CD14-positive monocyte (primary cell): ENCODE measurements at regions not wholly inside any gene's neighbourhood (a gene's known extent, or its start where the extent isn't known, plus 50 kb on each side); places are given as distances from the start of the nearest gene placed in this dataset.
A peak's percentile ranks its signal among the peaks of the same experiment; 100 is the strongest.

Experiments used
- DNase-seq, 3 donors: peaks; one replicate each; pipeline ENCODE4 v3.0.0-alpha.2; 2011 to 2022
- H2AFZ ChIP-seq: 2 replicates; pipeline ENCODE4 v1.6.0; 2012; ENCODE audit warnings: mild to moderate bottlenecking, low read depth, low read length, inconsistent platforms; ENCODE audit not compliant: insufficient read depth, poor library complexity, severe bottlenecking
- H3K27ac ChIP-seq, 2 donors: 1 replicate in 1 of 2; 2 replicates in 1 of 2; pipeline ENCODE4 v1.5.1; 2012 to 2013; ENCODE audit warnings: low read length in 2 of 2, control low read depth in 1 of 2, inconsistent platforms in 1 of 2, low read depth in 1 of 2, mild to moderate bottlenecking in 1 of 2
- H3K27me3 ChIP-seq, 2 donors: one replicate each; pipeline versions ENCODE4 v1.6.0 to v1.6.1; 2011 to 2013; ENCODE audit warnings: low read length in 2 of 2; ENCODE audit not compliant: control insufficient read depth in 2 of 2, insufficient read depth in 2 of 2
- H3K36me3 ChIP-seq, 2 donors: replicated peaks in 1 of 2; 1 replicate in 1 of 2; 2 replicates in 1 of 2; pipeline versions ENCODE4 v1.5.1 to v1.6.1; 2012 to 2013; ENCODE audit warnings: low read length in 2 of 2, control low read depth in 1 of 2, inconsistent platforms in 1 of 2, mild to moderate bottlenecking in 1 of 2; ENCODE audit not compliant: insufficient read depth in 2 of 2, control insufficient read depth in 1 of 2
- H3K4me1 ChIP-seq, 2 donors: 1 replicate in 1 of 2; 2 replicates in 1 of 2; pipeline versions ENCODE4 v1.5.1 to v1.6.1; 2012 to 2013; ENCODE audit warnings: low read length in 2 of 2, control low read depth in 1 of 2, inconsistent platforms in 1 of 2, mild to moderate bottlenecking in 1 of 2, moderate library complexity in 1 of 2; ENCODE audit not compliant: insufficient read depth in 2 of 2, control insufficient read depth in 1 of 2
- H3K4me2 ChIP-seq: replicated peaks from 2 replicates; pipeline ENCODE3; 2012; ENCODE audit warnings: low read length, moderate library complexity, mild to moderate bottlenecking; ENCODE audit not compliant: poor library complexity, severe bottlenecking; ENCODE audit errors: extremely low read depth
- H3K4me3 ChIP-seq, 3 experiments: fragments of 200-600 bp in 1 of 3; sonication (generic) in 1 of 3; replicated peaks in 1 of 3; 1 replicate in 2 of 3; 2 replicates in 1 of 3; pipeline ENCODE4 v1.5.1; 2011 to 2013; ENCODE audit warnings: low read length in 3 of 3, mild to moderate bottlenecking in 3 of 3, control low read depth in 2 of 3, low read depth in 2 of 3, inconsistent platforms in 1 of 3, moderate library complexity in 1 of 3
- H3K79me2 ChIP-seq: 2 replicates; pipeline ENCODE4 v1.6.0; 2012; ENCODE audit warnings: mild to moderate bottlenecking, control low read depth, inconsistent platforms, low read length, moderate library complexity; ENCODE audit not compliant: insufficient read depth
- H3K9ac ChIP-seq: 2 replicates; pipeline ENCODE4 v1.6.0; 2017; ENCODE audit warnings: low read length, mild to moderate bottlenecking; ENCODE audit not compliant: insufficient read depth, poor library complexity, severe bottlenecking
- H3K9me3 ChIP-seq, 2 donors: replicated peaks in 1 of 2; 1 replicate in 1 of 2; 2 replicates in 1 of 2; pipeline versions ENCODE4 v1.5.1 to v1.6.1; 2012 to 2013; ENCODE audit warnings: low read length in 2 of 2, control low read depth in 1 of 2; ENCODE audit not compliant: control insufficient read depth in 1 of 2, insufficient read depth in 1 of 2
- H4K20me1 ChIP-seq: 2 replicates; pipeline ENCODE4 v1.6.0; 2012; ENCODE audit warnings: mild to moderate bottlenecking, low read length, control low read depth, moderate library complexity; ENCODE audit not compliant: insufficient read depth
- H3K27ac Mint-ChIP-seq, 7 donors: one replicate each; pipeline ENCODE4 v1.8.0; 2020; ENCODE audit warnings: mild to moderate bottlenecking in 7 of 7, mixed read lengths in 7 of 7, moderate library complexity in 6 of 7, inconsistent platforms in 2 of 7
- H3K27me3 Mint-ChIP-seq, 3 donors: one replicate each; pipeline ENCODE4 v1.8.0; 2021 to 2022; ENCODE audit warnings: low read depth in 3 of 3, mild to moderate bottlenecking in 3 of 3, mixed read lengths in 3 of 3, moderate library complexity in 3 of 3, inconsistent platforms in 1 of 3
- H3K36me3 Mint-ChIP-seq, 2 donors: one replicate each; pipeline ENCODE4 v1.8.0; 2020; ENCODE audit warnings: mixed read lengths in 2 of 2, inconsistent platforms in 1 of 2, mild to moderate bottlenecking in 1 of 2
- H3K4me1 Mint-ChIP-seq: one replicate; pipeline ENCODE4 v1.8.0; 2020; ENCODE audit warnings: mild to moderate bottlenecking, mixed read lengths
- H3K4me3 Mint-ChIP-seq, 2 donors: one replicate each; pipeline ENCODE4 v1.8.0; 2020; ENCODE audit warnings: mild to moderate bottlenecking in 2 of 2, mixed read lengths in 2 of 2, moderate library complexity in 1 of 2
- H3K9me3 Mint-ChIP-seq, 7 donors: one replicate each; pipeline ENCODE4 v1.8.0; 2020 to 2022; ENCODE audit warnings: mixed read lengths in 7 of 7, mild to moderate bottlenecking in 6 of 7, moderate library complexity in 6 of 7, inconsistent platforms in 2 of 7
- CTCF ChIP-seq: fragments of 200-600 bp; IDR thresholded peaks from one replicate; pipeline ENCODE4 v1.8.0; 2022; ENCODE audit warnings: antibody characterized with exemption, mild to moderate bottlenecking
- WGBS: methylation state at CpG from one replicate; pipeline ENCODE4 v1.1.5; 2013; ENCODE audit warnings: missing lambda C conversion rate; ENCODE audit not compliant: insufficient coverage; 5-methylcytosine and 5-hydroxymethylcytosine counted together
- intact Hi-C, 2 donors: fragments of 100-400 bp; cut with micrococcal nuclease; formaldehyde crosslinking; loops; one replicate each; pipeline versions ENCODE4 v1.15.0 to v1.15.1; 2023

DNA sequence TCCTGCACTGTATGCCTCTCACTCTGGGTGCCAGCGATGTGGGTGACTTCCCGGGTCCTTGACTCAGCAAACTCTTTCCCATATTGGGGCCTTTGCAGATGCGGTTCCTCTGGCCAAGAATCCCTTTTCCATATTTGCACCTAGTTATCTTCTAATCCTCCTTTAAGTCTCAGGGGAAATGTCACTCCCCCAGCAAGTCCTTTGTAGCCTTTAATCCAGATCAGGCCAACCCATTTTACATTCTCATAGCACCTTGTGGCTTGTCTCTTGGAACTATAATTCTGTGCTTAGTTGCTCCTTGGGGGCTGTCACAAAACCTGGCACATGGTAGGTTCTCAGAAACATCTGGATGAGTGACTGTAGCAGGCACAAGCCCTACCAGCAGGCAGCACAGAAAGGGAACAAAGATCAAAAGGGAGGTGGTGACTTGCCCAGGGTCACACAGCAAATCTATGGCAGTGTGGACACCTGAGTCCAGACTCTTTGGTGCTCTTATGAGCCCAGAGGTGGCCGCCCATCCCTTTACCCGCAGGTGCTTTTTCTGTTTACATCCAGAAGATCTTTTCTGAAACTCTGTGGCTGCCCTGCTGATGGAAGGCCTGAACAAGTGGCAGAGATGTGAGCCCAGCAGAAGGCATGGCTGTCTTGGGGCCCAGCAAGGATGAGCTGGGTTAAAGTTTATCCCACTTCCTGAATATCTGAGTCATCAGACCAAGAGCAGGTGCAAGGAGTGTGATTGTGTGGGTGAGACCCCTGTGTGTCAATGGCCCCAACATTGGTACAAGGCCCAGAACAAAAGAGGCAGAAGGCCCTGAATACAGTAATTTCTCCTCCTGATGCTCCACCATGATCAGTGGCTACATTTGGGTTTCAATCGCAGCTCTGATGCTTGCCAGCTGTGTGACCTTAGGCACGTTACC is 78.6 kb upstream of the GRK3 start:
- no peaks in the 10 kb centered on the region for H3K4me1 Mint-ChIP-seq
- H3K27me3 ChIP-seq, result no peaks in the 10 kb centered on the region
- H3K27me3 Mint-ChIP-seq, result peaks cover 0 to 1% (median 0%) of the 10 kb centered on the region in 3 donors
- no peak for DNase-seq
- no peaks in the 10 kb centered on the region for H3K4me1 ChIP-seq
- H3K27ac Mint-ChIP-seq, result peak overlapping the region in 1 of 7 donors; percentile 14
- H3K4me3 Mint-ChIP-seq, result no peak overlapping the region
- H3K36me3 ChIP-seq, result peaks cover 14 to 28% of the 10 kb centered on the region in 2 donors
- no peaks in the 10 kb centered on the region for H3K79me2 ChIP-seq
- H3K9me3 ChIP-seq, result no peaks in the 10 kb centered on the region
- no peak overlapping the region for H3K27ac ChIP-seq
- no peak overlapping the region for H3K9ac ChIP-seq
- no peak for TF ChIP-seq CTCF
- no peak overlapping the region for H2AFZ ChIP-seq
- WGBS, result 96% methylated on average over 3 of the region's 7 CpGs
- H3K4me3 ChIP-seq, result no peak overlapping the region
- H3K9me3 Mint-ChIP-seq, result peaks cover 0 to 2% (median 0%) of the 10 kb centered on the region in 7 donors
- H3K4me2 ChIP-seq, result no peak overlapping the region
- intact Hi-C loops, result no loop called here
- H3K36me3 Mint-ChIP-seq, result peaks cover 36 to 46% of the 10 kb centered on the region in 2 donors
- no peaks in the 10 kb centered on the region for H4K20me1 ChIP-seq

GRCh38 chr22:25487508-25487907 is 77.0 kb upstream of the GRK3 start:
- Mint-ChIP-seq H3K36me3 (peaks cover 27 to 39% of the 10 kb centered on the region in 2 donors), H3K9me3 (peaks cover 0 to 2% (median 0%) of the 10 kb centered on the region in 7 donors), H3K4me3 (no peak overlapping the region), H3K27me3 (peaks cover 0 to 1% (median 0%) of the 10 kb centered on the region in 3 donors), H3K4me1 (peaks cover 9% of the 10 kb centered on the region), H3K27ac (no peak overlapping the region)
- Histone ChIP-seq H3K9ac (no peak overlapping the region), H3K36me3 (peaks cover 14 to 17% of the 10 kb centered on the region in 2 donors), H4K20me1 (peaks cover 2% of the 10 kb centered on the region), H3K9me3 (no peaks in the 10 kb centered on the region), H3K4me2 (no peak overlapping the region), H3K4me1 (peaks cover 9% of the 10 kb centered on the region in 2 donors), H3K79me2 (no peaks in the 10 kb centered on the region), H3K4me3 (no peak overlapping the region), H2AFZ (no peak overlapping the region), H3K27me3 (no peaks in the 10 kb centered on the region), H3K27ac (no peak overlapping the region)
- 98% methylated on average over 6 of the region's 6 CpGs for WGBS
- no peak for DNase-seq
- no peak for TF ChIP-seq CTCF
- intact Hi-C loops, result no loop called here
